OCI-LY1 (cell line): ENCODE measurements at regions not wholly inside any gene's neighbourhood (a gene's known extent, or its start where the extent isn't known, plus 50 kb on each side); places are given as distances from the start of the nearest gene placed in this dataset.

Source experiments
- H2AFZ ChIP-seq: fragments of 200-600 bp; sonication (generic), shearing (Covaris generic); 2 replicates; pipeline ENCODE4 v1.6.0; 2014; ENCODE audit warnings: antibody characterized with exemption, mild to moderate bottlenecking, low read length
- H3F3A ChIP-seq: fragments of 200-600 bp; sonication (generic), shearing (Covaris generic); 2 replicates; pipeline ENCODE4 v1.6.0; 2014; ENCODE audit warnings: mild to moderate bottlenecking, antibody characterized with exemption, low read length, moderate library complexity; ENCODE audit not compliant: insufficient read depth
- H3K27ac ChIP-seq: fragments of 200-600 bp; sonication (generic); 2 replicates; pipeline ENCODE4 v1.5.1; 2014; ENCODE audit warnings: low read length, mixed run types, mild to moderate bottlenecking, low read depth; ENCODE audit not compliant: poor library complexity, severe bottlenecking
- H3K27me3 ChIP-seq: fragments of 200-600 bp; sonication (generic); 2 replicates; pipeline ENCODE4 v1.6.0; 2014; ENCODE audit warnings: antibody characterized with exemption, mild to moderate bottlenecking, low read length, moderate library complexity; ENCODE audit not compliant: insufficient read depth
- H3K36me3 ChIP-seq: fragments of 200-600 bp; sonication (generic); 2 replicates; pipeline ENCODE4 v1.6.1; 2014; ENCODE audit warnings: mild to moderate bottlenecking, antibody characterized with exemption, low read length, moderate library complexity, mixed read lengths; ENCODE audit not compliant: insufficient read depth
- H3K4me1 ChIP-seq: fragments of 200-600 bp; sonication (generic); 2 replicates; pipeline ENCODE4 v1.5.1; 2014; ENCODE audit warnings: mild to moderate bottlenecking, low read length, moderate library complexity; ENCODE audit not compliant: insufficient read depth, severe bottlenecking
- H3K4me2 ChIP-seq: fragments of 200-600 bp; sonication (generic), shearing (Covaris generic); 2 replicates; pipeline ENCODE4 v1.6.1; 2014; ENCODE audit warnings: low read length
- H3K4me3 ChIP-seq: fragments of 200-600 bp; sonication (generic); 2 replicates; pipeline ENCODE4 v1.5.1; 2014; ENCODE audit warnings: low read length, low read depth, mild to moderate bottlenecking, mixed read lengths; ENCODE audit not compliant: poor library complexity, severe bottlenecking
- H3K79me2 ChIP-seq: fragments of 200-600 bp; shearing (Covaris generic); 2 replicates; pipeline ENCODE4 v1.6.1; 2016; ENCODE audit warnings: mixed run types, low read length, mixed read lengths; ENCODE audit not compliant: insufficient read depth
- H3K9ac ChIP-seq: fragments of 200-600 bp; sonication (generic), shearing (Covaris generic); 2 replicates; pipeline ENCODE4 v1.6.1; 2014; ENCODE audit warnings: mild to moderate bottlenecking, low read length, mixed read lengths
- H3K9me2 ChIP-seq: fragments of 200-600 bp; sonication (generic), shearing (Covaris generic); 2 replicates; pipeline ENCODE4 v1.6.1; 2014; ENCODE audit warnings: low read depth, mild to moderate bottlenecking, low read length, mixed read lengths
- H3K9me3 ChIP-seq: fragments of 200-600 bp; shearing (Covaris generic); 2 replicates; pipeline ENCODE4 v1.6.1; 2014; ENCODE audit warnings: low read length, mixed read lengths
- H4K20me1 ChIP-seq: fragments of 200-600 bp; sonication (generic), shearing (Covaris generic); 2 replicates; pipeline ENCODE4 v1.6.0; 2016; ENCODE audit warnings: mild to moderate bottlenecking, low read length; ENCODE audit not compliant: insufficient read depth
- CTCF ChIP-seq: fragments of 200-600 bp; sonication (generic), shearing (Covaris generic); IDR thresholded peaks from 2 replicates; pipeline ENCODE4 v1.5.1; 2017; ENCODE audit warnings: mild to moderate bottlenecking, antibody characterized with exemption, low read length, moderate library complexity, mixed read lengths
- EZH2 ChIP-seq: fragments of 200-600 bp; sonication (generic), shearing (Covaris generic); IDR thresholded peaks from 2 replicates; pipeline ENCODE4 v1.8.0; 2017; ENCODE audit warnings: borderline replicate concordance, mixed run types, mild to moderate bottlenecking, antibody characterized with exemption, low read length, moderate library complexity, mixed read lengths

- H2AFZ ChIP-seq: no peak overlapping the region
- no peak overlapping the region for H3K4me3 ChIP-seq
- H3K36me3 ChIP-seq: no peaks in the 10 kb centered on the region
- no peak overlapping the region for H3K4me2 ChIP-seq
- no peaks in the 10 kb centered on the region for H3K4me1 ChIP-seq
- H3K9me3 ChIP-seq: no peaks in the 10 kb centered on the region
- H3K27me3 ChIP-seq: no peaks in the 10 kb centered on the region
- no peak overlapping the region for H3K9ac ChIP-seq
- no peaks in the 10 kb centered on the region for H4K20me1 ChIP-seq
- H3K9me2 ChIP-seq: no peaks in the 10 kb centered on the region
- TF ChIP-seq CTCF (no peak), EZH2 (no peak)
- no peaks in the 10 kb centered on the region for H3F3A ChIP-seq
- H3K79me2 ChIP-seq: no peaks in the 10 kb centered on the region
- no peak overlapping the region for H3K27ac ChIP-seq
Observed at GRCh38 chr1:29414086-29414485, 177.8 kb downstream of the PTPRU start.

- no peak overlapping the region for H3K9ac ChIP-seq
- H2AFZ ChIP-seq: no peak overlapping the region
- no peaks in the 10 kb centered on the region for H3K27me3 ChIP-seq
- H3K4me2 ChIP-seq: no peak overlapping the region
- no peaks in the 10 kb centered on the region for H4K20me1 ChIP-seq
- H3K9me3 ChIP-seq: no peaks in the 10 kb centered on the region
- H3K27ac ChIP-seq: no peak overlapping the region
- H3K36me3 ChIP-seq: no peaks in the 10 kb centered on the region
- H3K4me3 ChIP-seq: no peak overlapping the region
- TF ChIP-seq CTCF: no peak
- H3F3A ChIP-seq: no peaks in the 10 kb centered on the region
- H3K79me2 ChIP-seq: no peaks in the 10 kb centered on the region
- no peaks in the 10 kb centered on the region for H3K9me2 ChIP-seq
- no peaks in the 10 kb centered on the region for H3K4me1 ChIP-seq
Observed at GRCh38 chr1:29413661-29414060, 177.3 kb downstream of the PTPRU start.

- no peaks in the 10 kb centered on the region for H3K9me2 ChIP-seq
- H3F3A ChIP-seq: no peaks in the 10 kb centered on the region
- no peaks in the 10 kb centered on the region for H3K79me2 ChIP-seq
- no peaks in the 10 kb centered on the region for H3K36me3 ChIP-seq
- H3K4me1 ChIP-seq: no peaks in the 10 kb centered on the region
- no peaks in the 10 kb centered on the region for H3K9me3 ChIP-seq
- no peaks in the 10 kb centered on the region for H3K27me3 ChIP-seq
- TF ChIP-seq CTCF (no peak), EZH2 (no peak)
- no peaks in the 10 kb centered on the region for H4K20me1 ChIP-seq
- H3K4me3 ChIP-seq: no peak overlapping the region
- H3K4me2 ChIP-seq: no peak overlapping the region
- H3K9ac ChIP-seq: no peak overlapping the region
- no peak overlapping the region for H3K27ac ChIP-seq
- no peak overlapping the region for H2AFZ ChIP-seq
Observed at GRCh38 chr1:29412591-29412990, 176.3 kb downstream of the PTPRU start.
